GM18870 (cell line): ENCODE measurements at regions not wholly inside any gene's neighbourhood (a gene's known extent, or its start where the extent isn't known, plus 50 kb on each side); places are given as distances from the start of the nearest gene placed in this dataset.
"Not testable (repeated sequence)": the region's sequence is repeated elsewhere in the genome, so short reads cannot be mapped to it uniquely, and the experiment has no call there.

Source experiments
- ATAC-seq: cut with Tn5 transposase; IDR thresholded peaks from one replicate; pipeline ENCODE4 v1.9.1; 2021; ENCODE audit warnings: moderate library complexity; ENCODE audit not compliant: unreplicated experiment

- no peak for ATAC-seq
Measured at GRCh38 chr14:71384007-71384845, 477.0 kb downstream of the PCNX1 start.

DNA sequence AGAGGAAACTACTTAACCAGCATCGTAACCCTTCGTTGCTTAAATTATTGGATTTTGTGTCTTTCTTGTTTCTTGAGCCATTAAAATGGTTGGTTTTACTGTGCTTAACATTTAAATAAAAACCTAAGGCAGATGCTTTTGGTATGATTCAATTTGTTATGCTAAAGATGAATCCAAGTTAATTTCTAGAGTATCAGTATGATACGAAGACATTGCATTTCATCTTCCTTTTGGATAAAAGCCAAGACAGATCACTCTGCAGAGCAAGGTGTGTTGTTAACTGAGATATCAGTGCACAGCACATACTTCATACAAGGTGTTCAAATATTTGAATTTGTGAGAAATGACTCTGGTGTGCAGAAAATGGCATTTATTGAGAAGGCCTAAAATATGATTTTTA lies 480.5 kb downstream of the PCNX1 start:
- ATAC-seq = no peak

DNA sequence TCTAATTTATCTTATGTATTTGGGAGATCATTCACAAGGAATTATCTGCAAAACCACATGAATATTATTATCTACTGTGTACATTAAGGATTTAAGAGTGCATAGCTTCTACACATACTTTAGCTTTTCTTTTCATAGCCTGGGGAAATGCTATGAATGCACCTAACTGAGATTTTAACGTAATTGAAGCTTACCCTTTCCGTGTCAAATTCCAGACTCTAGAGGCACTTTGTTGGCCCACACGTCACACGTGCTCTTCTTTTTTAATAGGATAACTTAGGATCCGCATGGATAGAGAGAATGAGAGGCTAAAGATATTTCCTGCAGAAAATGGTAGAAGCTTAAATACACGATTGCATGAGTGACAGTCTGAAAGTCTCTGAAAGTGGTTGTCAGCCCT lies 481.1 kb downstream of the PCNX1 start:
- ATAC-seq = no peak

GRCh38 chr14:71388862-71389261 lies 481.6 kb downstream of the PCNX1 start:
- no peak for ATAC-seq

DNA sequence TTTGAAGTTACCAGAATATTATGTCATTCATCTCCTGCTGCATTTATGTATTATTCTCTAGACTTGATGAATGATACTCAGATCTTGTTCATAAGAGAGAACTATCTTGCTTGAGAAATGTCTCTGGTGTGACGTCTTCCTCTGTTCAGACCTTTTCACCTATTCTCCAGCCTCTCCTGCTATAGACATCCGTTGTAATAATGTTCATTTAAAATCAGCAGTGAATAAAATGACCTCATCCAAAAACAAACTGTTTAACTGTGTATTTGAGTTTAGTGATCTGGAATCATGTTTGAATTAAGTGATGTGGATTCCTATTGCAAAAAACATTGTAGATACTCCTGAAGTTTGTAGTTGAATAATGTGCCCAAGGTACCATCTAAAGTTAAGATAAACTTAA lies 487.1 kb downstream of the PCNX1 start:
- no peak for ATAC-seq

DNA sequence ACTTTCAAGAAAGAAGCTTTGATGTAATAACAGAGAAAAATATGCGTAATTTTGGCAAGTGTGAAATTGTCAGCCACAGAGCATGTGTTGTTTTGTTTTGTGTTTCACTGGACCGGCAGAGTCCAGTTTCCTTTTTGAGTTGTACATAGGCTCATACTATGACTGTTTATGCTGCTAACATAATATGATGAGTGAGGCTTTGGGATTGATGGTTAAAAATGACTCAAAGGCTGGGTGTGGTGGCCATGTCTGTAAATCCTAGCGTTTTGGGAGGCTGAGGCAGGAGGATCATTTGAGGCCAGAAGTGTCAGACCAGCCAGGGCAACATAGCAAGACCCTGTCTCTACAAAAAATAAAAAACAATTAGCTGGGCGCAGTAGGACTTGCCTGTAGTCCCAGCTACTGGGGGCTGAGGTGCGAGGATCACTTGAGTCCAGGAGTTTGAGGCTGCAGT lies 487.9 kb downstream of the PCNX1 start:
- no peak for ATAC-seq

- ATAC-seq = no peak
Measured at GRCh38 chr14:71395636-71396035, 488.4 kb downstream of the PCNX1 start.

- ATAC-seq = no peak
Measured at GRCh38 chr14:71396050-71396677, 488.9 kb downstream of the PCNX1 start.

GRCh38 chr14:71397371-71397770 lies 490.1 kb downstream of the PCNX1 start:
- no peak for ATAC-seq

DNA sequence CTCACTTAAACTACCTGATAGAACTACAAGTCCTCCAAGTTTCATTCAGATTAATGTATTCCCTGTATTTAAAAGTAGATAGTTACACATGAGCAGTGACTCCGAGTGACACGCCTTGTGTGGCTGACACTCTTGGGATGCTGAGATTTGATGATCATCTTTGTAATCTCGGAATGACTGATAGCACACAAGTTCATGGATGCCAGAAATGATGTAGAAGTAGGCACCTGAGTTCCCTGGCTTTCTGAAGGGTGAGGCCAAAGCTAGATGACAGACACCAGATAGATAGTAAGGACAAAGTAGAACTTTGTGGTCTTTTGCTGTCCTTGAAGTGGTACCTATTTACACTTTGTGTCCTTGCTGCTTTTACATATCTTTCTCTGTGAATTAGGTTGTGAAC lies 491.2 kb downstream of the PCNX1 start:
- ATAC-seq = no peak

GRCh38 chr14:71399057-71399487 lies 491.8 kb downstream of the PCNX1 start:
- ATAC-seq = peak; percentile 73

DNA sequence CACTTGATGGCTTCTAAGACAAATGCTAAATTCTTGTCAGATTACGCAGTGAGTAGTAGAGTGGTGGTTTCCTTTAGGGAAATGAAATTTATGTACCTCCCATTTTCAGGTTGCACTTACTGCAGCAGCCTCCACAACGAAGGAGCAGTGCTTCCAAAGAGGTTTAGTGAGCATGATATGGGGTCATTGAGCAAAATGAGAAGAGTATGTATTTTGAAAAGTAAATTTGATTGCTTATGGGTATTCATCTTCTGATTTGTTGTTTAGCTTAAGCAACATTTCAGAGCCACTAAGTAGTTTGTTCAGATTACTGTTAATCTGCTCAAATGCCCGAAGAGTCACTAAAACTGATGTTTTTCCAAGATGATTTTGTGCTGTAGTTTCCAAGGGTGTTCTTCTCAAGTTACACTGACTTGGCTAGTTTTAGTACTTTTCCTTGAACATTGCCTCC lies 493.6 kb downstream of the PCNX1 start:
- no peak for ATAC-seq

- ATAC-seq = not testable (repeated sequence)
Measured at GRCh38 chr14:71402415-71402814, 495.2 kb downstream of the PCNX1 start.

GRCh38 chr14:71403656-71404055 lies 496.4 kb downstream of the PCNX1 start:
- peak; percentile 52 for ATAC-seq

GRCh38 chr14:71405676-71406075 lies 498.4 kb downstream of the PCNX1 start:
- no peak for ATAC-seq

GRCh38 chr14:71408362-71409030 lies 501.2 kb downstream of the PCNX1 start:
- ATAC-seq = no peak

DNA sequence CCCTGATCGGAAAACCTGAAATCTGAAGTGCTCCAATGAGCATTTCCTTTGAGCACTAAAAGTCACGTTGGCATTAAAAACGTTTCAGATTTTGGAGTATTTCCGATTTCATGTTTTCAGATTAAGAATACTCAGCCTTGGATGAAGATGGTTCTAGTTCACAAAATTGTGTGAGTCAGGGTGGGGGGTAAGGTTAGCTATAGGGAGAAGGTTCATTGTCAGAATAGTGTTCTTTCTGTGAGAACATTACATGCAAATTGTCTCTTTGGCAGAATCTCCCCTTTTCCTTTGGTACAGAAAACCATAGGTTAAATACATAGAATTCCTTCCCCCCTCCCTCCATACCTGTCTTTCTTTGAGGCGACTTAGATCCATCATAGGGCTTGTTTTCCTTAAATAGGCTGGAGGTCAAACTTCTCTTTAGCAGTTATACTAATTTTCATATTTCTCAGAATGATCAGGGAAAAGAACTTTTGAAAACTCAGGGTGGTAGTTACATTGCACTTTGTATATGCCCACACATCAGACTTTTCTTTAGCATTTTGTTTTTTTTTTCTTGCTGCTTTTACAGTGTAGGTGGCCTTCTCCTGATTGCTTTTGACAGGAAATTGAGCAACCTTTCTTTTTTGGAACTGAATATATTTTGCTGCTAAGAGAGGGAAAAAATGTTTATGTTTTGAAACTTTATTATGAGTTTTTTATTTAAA lies 503.5 kb downstream of the PCNX1 start:
- ATAC-seq = no peak

GRCh38 chr14:71411285-71411595 lies 504.0 kb downstream of the PCNX1 start:
- ATAC-seq = no peak

- no peak for ATAC-seq
Measured at GRCh38 chr14:71411738-71412137, 504.5 kb downstream of the PCNX1 start.

- no peak for ATAC-seq
Measured at GRCh38 chr14:71414631-71415403, 507.6 kb downstream of the PCNX1 start.

- no peak for ATAC-seq
Measured at GRCh38 chr14:71415404-71415690, 508.1 kb downstream of the PCNX1 start.
